H9 (cell line): ENCODE measurements at regions not wholly inside any gene's neighbourhood (a gene's known extent, or its start where the extent isn't known, plus 50 kb on each side); places are given as distances from the start of the nearest gene placed in this dataset.

ENCODE experiments used
- DNase-seq: peaks from one replicate; pipeline ENCODE4 v3.0.0-alpha.2; 2017
- H2AFZ ChIP-seq: one replicate; pipeline ENCODE4 v1.6.1; 2013; ENCODE audit warnings: mild to moderate bottlenecking, low read length, control low read depth, moderate library complexity
- H2AK5ac ChIP-seq: 2 replicates; pipeline ENCODE4 v1.6.1; 2013; ENCODE audit warnings: low read length, control low read depth, mixed read lengths; ENCODE audit not compliant: insufficient read length
- H2BK120ac ChIP-seq: one replicate; pipeline ENCODE4 v1.6.1; 2013; ENCODE audit warnings: low read depth, mild to moderate bottlenecking, low read length, control low read depth, inconsistent platforms; ENCODE audit not compliant: poor library complexity, severe bottlenecking
- H2BK12ac ChIP-seq: 2 replicates; pipeline ENCODE4 v1.6.1; 2013; ENCODE audit warnings: low read length, control low read depth, mixed read lengths, low read depth; ENCODE audit not compliant: insufficient read length
- H2BK15ac ChIP-seq: 2 replicates; pipeline ENCODE4 v1.6.1; 2013; ENCODE audit warnings: low read depth, low read length, control low read depth
- H2BK20ac ChIP-seq: one replicate; pipeline ENCODE4 v1.6.1; 2013; ENCODE audit warnings: low read depth, mild to moderate bottlenecking, low read length, control low read depth, inconsistent platforms; ENCODE audit not compliant: poor library complexity, severe bottlenecking
- H2BK5ac ChIP-seq: 2 replicates; pipeline ENCODE4 v1.6.1; 2013; ENCODE audit warnings: low read length, control low read depth, mixed read lengths; ENCODE audit not compliant: insufficient read length
- H3K14ac ChIP-seq: 2 replicates; pipeline ENCODE4 v1.6.1; 2013; ENCODE audit warnings: low read length, control low read depth; ENCODE audit not compliant: insufficient read depth
- H3K18ac ChIP-seq: 2 replicates; pipeline ENCODE4 v1.6.1; 2013; ENCODE audit warnings: low read depth, mild to moderate bottlenecking, mixed read lengths, low read length, control low read depth; ENCODE audit not compliant: insufficient read length
- H3K23ac ChIP-seq: 2 replicates; pipeline ENCODE4 v1.6.1; 2013; ENCODE audit warnings: low read length, control low read depth, mixed read lengths, low read depth; ENCODE audit not compliant: insufficient read length
- H3K23me2 ChIP-seq: 2 replicates; pipeline ENCODE4 v1.6.1; 2013; ENCODE audit warnings: low read depth, mild to moderate bottlenecking, mixed read lengths, low read length, control low read depth; ENCODE audit not compliant: insufficient read length, poor library complexity, severe bottlenecking
- H3K27ac ChIP-seq: 2 replicates; pipeline ENCODE4 v1.5.1; 2013; ENCODE audit warnings: low read length, control low read depth, mixed read lengths, low read depth; ENCODE audit not compliant: insufficient read length
- H3K27me3 ChIP-seq: 2 replicates; pipeline ENCODE4 v1.6.1; 2013; ENCODE audit warnings: low read length, control low read depth, inconsistent platforms; ENCODE audit not compliant: insufficient read depth
- H3K4ac ChIP-seq: 2 replicates; pipeline ENCODE4 v1.6.1; 2013; ENCODE audit warnings: low read depth, mild to moderate bottlenecking, control low read depth, inconsistent platforms, low read length, moderate library complexity
- H3K4me1 ChIP-seq: 2 replicates; pipeline ENCODE4 v1.6.1; 2013; ENCODE audit warnings: low read length, control low read depth, inconsistent platforms; ENCODE audit not compliant: insufficient read depth
- H3K4me2 ChIP-seq: 2 replicates; pipeline ENCODE4 v1.6.1; 2013; ENCODE audit warnings: low read length, control low read depth, mixed read lengths; ENCODE audit not compliant: insufficient read length, insufficient read depth
- H3K56ac ChIP-seq: 2 replicates; pipeline ENCODE4 v1.6.1; 2013; ENCODE audit warnings: low read depth, mild to moderate bottlenecking, mixed read lengths, low read length, control low read depth; ENCODE audit not compliant: insufficient read length
- H3K79me1 ChIP-seq: 2 replicates; pipeline ENCODE4 v1.6.1; 2013; ENCODE audit warnings: low read depth, mild to moderate bottlenecking, moderate library complexity, low read length, control low read depth, inconsistent platforms; ENCODE audit not compliant: insufficient read depth, poor library complexity, severe bottlenecking
- H3K79me2 ChIP-seq: 2 replicates; pipeline ENCODE4 v1.6.1; 2013; ENCODE audit warnings: low read length, control low read depth, inconsistent platforms; ENCODE audit not compliant: insufficient read depth
- H3K9ac ChIP-seq: 2 replicates; pipeline ENCODE4 v1.6.1; 2013; ENCODE audit warnings: low read length, control low read depth, mixed read lengths; ENCODE audit not compliant: insufficient read length; ENCODE audit errors: extremely low read depth
- H3K9me3 ChIP-seq: one replicate; pipeline ENCODE4 v1.6.1; 2013; ENCODE audit warnings: low read depth, low read length, inconsistent platforms; ENCODE audit not compliant: control insufficient read depth
- H3T11ph ChIP-seq: one replicate; pipeline ENCODE4 v1.6.1; 2013; ENCODE audit warnings: mild to moderate bottlenecking, low read length, control low read depth, inconsistent platforms
- H4K20me1 ChIP-seq: one replicate; pipeline ENCODE4 v1.6.1; 2013; ENCODE audit not compliant: control insufficient read depth, insufficient read length, insufficient read depth
- H4K5ac ChIP-seq: 2 replicates; pipeline ENCODE4 v1.6.1; 2013; ENCODE audit warnings: low read depth, mild to moderate bottlenecking, mixed read lengths, low read length, control low read depth; ENCODE audit not compliant: insufficient read length
- H4K8ac ChIP-seq: replicated peaks from 2 replicates; pipeline ENCODE4 v1.6.1; 2013; ENCODE audit warnings: low read length, control low read depth, mixed read lengths, low read depth; ENCODE audit not compliant: insufficient read length
- H4K91ac ChIP-seq: 2 replicates; pipeline ENCODE4 v1.6.1; 2013; ENCODE audit warnings: low read depth, mild to moderate bottlenecking, moderate library complexity, mixed read lengths, low read length, control low read depth; ENCODE audit not compliant: insufficient read length
- H3K27ac Mint-ChIP-seq, 3 experiments: 2 replicates in 2 of 3; 3 replicates in 1 of 3; pipeline ENCODE4 v1.8.0; 2020 to 2021; ENCODE audit warnings: mixed read lengths in 3 of 3, mild to moderate bottlenecking in 1 of 3, moderate library complexity in 1 of 3
- H3K27me3 Mint-ChIP-seq: 2 replicates; pipeline ENCODE4 v1.8.0; 2021; ENCODE audit warnings: low read depth, mild to moderate bottlenecking, moderate library complexity, mixed read lengths
- H3K36me3 Mint-ChIP-seq, 3 experiments: 2 replicates in 2 of 3; 3 replicates in 1 of 3; pipeline ENCODE4 v1.8.0; 2020 to 2021; ENCODE audit warnings: low read depth in 3 of 3, mixed read lengths in 3 of 3; ENCODE audit not compliant: insufficient read depth in 1 of 3
- H3K4me1 Mint-ChIP-seq, 2 experiments: 2 replicates each; pipeline ENCODE4 v1.8.0; 2020; ENCODE audit warnings: mixed read lengths in 2 of 2
- H3K4me3 Mint-ChIP-seq, 2 experiments: 2 replicates in 1 of 2; 3 replicates in 1 of 2; pipeline ENCODE4 v1.8.0; 2020 to 2021; ENCODE audit warnings: mild to moderate bottlenecking in 2 of 2, mixed read lengths in 2 of 2, moderate library complexity in 1 of 2
- H3K9me3 Mint-ChIP-seq, 2 experiments: 2 replicates in 1 of 2; 3 replicates in 1 of 2; pipeline ENCODE4 v1.8.0; 2020; ENCODE audit warnings: mild to moderate bottlenecking in 2 of 2, mixed read lengths in 2 of 2, moderate library complexity in 1 of 2
- WGBS: extraction: QIAGEN DNeasy Blood & Tissue Kit; methylation state at CpG from one replicate; pipeline ENCODE4 v1.1.7; 2013; ENCODE audit warnings: missing lambda C conversion rate, low lambda C conversion rate, mixed read lengths; ENCODE audit not compliant: insufficient read length; ENCODE audit errors: extremely low coverage; 5-methylcytosine and 5-hydroxymethylcytosine counted together
- TF ChIP-seq, protein P1 (sequence below): fragments of 200-600 bp; sonication (generic); conservative IDR thresholded peaks from 3 replicates; pipeline ENCODE4 v1.8.0; 2021; ENCODE audit warnings: antibody characterized with exemption, mild to moderate bottlenecking

DNA sequence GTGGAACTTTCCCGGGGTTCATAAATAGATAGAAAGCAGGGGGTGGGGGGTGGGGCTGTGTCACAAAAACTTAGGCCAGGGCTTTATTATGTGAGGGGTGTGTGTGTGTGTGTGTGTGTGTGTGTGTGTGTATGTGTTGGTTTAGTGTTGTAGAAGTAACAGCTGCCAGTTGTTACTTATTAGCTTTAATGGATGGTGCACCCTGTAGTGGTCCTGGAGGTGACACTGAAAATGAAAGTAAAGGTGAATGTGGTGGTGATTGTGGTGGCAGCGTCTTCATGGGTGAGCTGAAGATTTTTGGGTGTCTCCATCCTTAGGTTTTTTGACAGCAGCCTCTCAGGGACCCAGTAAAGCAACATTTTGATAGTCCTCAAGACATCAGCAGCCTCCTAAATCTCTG lies 449.9 kb downstream of the PDCD6IP start:
- H2BK15ac ChIP-seq, result no peak overlapping the region
- H2BK5ac ChIP-seq, result no peak overlapping the region
- no peak overlapping the region for H4K8ac ChIP-seq
- WGBS, result no CpG with 5 or more reads among the region's 2 CpGs
- H3K4me2 ChIP-seq, result no peak overlapping the region
- no peak overlapping the region for H3K9ac ChIP-seq
- no peak overlapping the region for H3K56ac ChIP-seq
- H3K79me1 ChIP-seq, result no peaks in the 10 kb centered on the region
- Mint-ChIP-seq H3K36me3 (no peaks in the 10 kb centered on the region), H3K9me3 (no peaks in the 10 kb centered on the region), H3K27me3 (peaks cover 9% of the 10 kb centered on the region; the same call in 1 of the 2 replicates), H3K4me1 (no peaks in the 10 kb centered on the region), H3K4me3 (no peak overlapping the region), H3K27ac (no peak overlapping the region)
- no peak overlapping the region for H3K23ac ChIP-seq
- no peaks in the 10 kb centered on the region for H3K9me3 ChIP-seq
- no peaks in the 10 kb centered on the region for H3K27me3 ChIP-seq
- no peak overlapping the region for H4K5ac ChIP-seq
- no peak overlapping the region for H2BK12ac ChIP-seq
- no peak overlapping the region for H2AK5ac ChIP-seq
- no peak overlapping the region for H3K27ac ChIP-seq
- no peak overlapping the region for H3K18ac ChIP-seq
- H3T11ph ChIP-seq, result no peak overlapping the region
- H2BK120ac ChIP-seq, result no peak overlapping the region
- no peaks in the 10 kb centered on the region for H3K23me2 ChIP-seq
- no peak overlapping the region for H4K91ac ChIP-seq
- no peaks in the 10 kb centered on the region for H4K20me1 ChIP-seq
- H2BK20ac ChIP-seq, result no peak overlapping the region
- DNase-seq, result no peak
- H3K79me2 ChIP-seq, result no peaks in the 10 kb centered on the region
- TF ChIP-seq, protein P1, sequence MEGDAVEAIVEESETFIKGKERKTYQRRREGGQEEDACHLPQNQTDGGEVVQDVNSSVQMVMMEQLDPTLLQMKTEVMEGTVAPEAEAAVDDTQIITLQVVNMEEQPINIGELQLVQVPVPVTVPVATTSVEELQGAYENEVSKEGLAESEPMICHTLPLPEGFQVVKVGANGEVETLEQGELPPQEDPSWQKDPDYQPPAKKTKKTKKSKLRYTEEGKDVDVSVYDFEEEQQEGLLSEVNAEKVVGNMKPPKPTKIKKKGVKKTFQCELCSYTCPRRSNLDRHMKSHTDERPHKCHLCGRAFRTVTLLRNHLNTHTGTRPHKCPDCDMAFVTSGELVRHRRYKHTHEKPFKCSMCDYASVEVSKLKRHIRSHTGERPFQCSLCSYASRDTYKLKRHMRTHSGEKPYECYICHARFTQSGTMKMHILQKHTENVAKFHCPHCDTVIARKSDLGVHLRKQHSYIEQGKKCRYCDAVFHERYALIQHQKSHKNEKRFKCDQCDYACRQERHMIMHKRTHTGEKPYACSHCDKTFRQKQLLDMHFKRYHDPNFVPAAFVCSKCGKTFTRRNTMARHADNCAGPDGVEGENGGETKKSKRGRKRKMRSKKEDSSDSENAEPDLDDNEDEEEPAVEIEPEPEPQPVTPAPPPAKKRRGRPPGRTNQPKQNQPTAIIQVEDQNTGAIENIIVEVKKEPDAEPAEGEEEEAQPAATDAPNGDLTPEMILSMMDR, result no peak
- no peak overlapping the region for H2AFZ ChIP-seq
- no peak overlapping the region for H3K14ac ChIP-seq
- H3K4ac ChIP-seq, result no peak overlapping the region
- H3K4me1 ChIP-seq, result no peaks in the 10 kb centered on the region
